Occipital lobe (tissue), 1 donor: ENCODE measurements at regions not wholly inside any gene's neighbourhood (a gene's known extent, or its start where the extent isn't known, plus 50 kb on each side); places are given as distances from the start of the nearest gene placed in this dataset.

Source experiments
- DNase-seq: peaks from one replicate; lab custom pipeline; 2025; lab: John Stamatoyannopoulos, UW

GRCh38 chr6:102677225-102677624, 1283.7 kb downstream of the GRIK2 start:
- DNase-seq, result no peak

GRCh38 chr6:102670735-102671134, 1277.2 kb downstream of the GRIK2 start:
- no peak for DNase-seq

DNA sequence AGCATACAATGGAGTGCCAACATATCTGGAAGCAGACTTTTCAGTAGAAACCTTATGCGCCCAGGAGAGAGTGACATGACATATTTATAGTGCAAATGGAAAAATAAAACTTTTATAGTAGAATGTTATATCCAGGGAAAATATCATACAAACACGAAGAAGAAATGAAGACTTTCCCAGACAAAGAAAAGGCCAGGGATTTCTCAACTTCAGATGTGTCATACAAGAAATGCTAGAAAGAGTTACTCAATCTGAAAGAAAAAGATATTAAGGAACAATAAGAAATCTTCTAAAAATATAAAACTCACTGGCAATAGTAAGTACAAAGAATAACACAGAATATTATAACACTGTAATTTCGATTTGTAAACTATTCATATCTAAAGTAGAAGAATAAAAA, 1269.3 kb downstream of the GRIK2 start:
- DNase-seq, result no peak

- no peak for DNase-seq
Measured at GRCh38 chr6:102660303-102660702, 1266.8 kb downstream of the GRIK2 start.

DNA sequence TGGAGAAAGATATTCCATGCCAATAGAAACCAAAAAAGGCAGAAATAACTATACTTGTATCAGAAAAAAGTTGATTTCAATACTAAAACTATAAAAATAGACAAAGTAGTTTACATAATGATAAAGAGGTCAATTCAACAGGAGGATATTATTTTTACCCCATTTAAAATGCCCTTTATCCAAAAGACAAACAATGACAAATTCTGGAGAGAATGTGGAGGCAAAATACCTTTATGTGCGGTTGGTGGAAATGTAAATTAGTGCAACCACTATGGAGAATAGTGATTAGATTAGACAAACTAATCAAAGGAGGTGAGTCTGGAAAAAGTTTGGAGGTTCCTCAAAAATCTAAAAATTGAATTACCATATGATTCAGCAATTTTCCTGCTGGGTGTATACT, 1262.3 kb downstream of the GRIK2 start:
- no peak for DNase-seq

DNA sequence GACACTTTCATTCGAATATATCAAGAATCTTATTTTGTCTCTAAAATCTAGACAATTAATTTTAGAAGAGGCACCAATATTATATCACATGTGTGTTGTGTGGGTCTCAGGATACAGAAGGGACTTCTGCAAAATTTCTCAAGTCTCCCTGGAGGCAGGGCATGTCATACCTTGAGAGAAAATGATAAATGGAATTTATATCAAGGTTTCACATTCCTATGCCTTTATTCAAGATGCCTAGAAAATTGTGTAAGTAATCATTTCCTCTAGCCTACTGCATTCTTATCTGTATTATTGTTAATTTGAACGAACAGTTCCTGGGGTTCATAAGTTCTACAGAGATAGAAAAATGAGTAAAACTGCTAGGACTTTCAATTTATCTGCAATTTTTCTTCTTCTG, 1247.9 kb downstream of the GRIK2 start:
- DNase-seq, result no peak

- no peak for DNase-seq
Measured at GRCh38 chr6:102631921-102632320, 1238.4 kb downstream of the GRIK2 start.

GRCh38 chr6:102623201-102623600, 1229.7 kb downstream of the GRIK2 start:
- no peak for DNase-seq

- DNase-seq, result no peak
Measured at GRCh38 chr6:102619585-102619984, 1226.1 kb downstream of the GRIK2 start.

DNA sequence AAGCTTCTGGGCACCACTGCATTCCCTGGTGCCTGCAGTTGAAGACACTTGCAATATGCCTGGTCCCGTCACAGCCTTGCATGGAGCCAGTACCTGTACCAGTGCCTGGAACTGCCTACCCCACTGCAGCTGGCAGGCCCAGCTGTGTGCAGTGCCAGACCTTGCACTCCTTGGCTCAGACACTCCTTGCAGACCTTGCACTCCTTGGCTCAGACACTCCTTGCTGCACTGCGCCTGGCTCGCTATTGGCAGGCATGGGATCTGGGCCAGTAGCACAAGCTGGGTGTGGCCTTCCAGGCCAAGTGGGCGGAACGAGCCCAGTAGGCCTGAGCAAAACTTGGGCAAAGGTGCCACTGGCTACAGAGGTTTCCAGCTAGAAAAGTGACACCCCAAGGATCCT, 1189.1 kb downstream of the GRIK2 start:
- no peak for DNase-seq

GRCh38 chr6:102581378-102582124, 1188.0 kb downstream of the GRIK2 start:
- no peak for DNase-seq

DNA sequence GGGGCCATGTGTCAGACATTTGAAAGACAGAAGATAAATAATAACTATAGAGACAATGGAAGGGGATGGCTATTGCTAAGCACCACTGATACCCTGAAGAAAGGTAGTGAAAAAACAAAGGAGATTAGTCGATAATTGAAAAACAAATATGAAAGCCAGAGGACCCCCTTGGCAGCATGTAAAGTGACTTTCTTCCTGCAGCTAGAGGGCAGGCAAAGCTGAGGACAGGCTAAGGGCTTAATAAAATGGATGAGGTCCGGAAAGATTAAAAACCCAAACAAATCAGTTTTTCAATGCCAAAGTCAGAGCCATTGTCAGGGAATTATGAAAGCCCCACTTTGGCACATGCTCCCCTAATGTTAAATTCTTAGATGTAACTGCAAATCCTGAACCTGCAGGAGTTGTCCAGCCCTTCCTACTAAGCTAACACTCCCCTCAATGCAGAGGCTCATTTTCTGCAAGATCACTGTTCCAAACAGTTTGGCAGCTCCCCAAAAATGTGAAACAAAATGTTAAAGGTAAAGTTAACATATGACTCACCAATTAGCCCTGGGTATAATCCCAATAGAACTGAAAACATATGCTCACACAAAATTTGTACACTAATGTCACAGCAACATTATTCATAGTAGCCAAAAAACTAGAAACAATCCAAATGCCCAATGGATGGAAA, 1177.9 kb downstream of the GRIK2 start:
- DNase-seq, result no peak

GRCh38 chr6:102562713-102563112, 1169.2 kb downstream of the GRIK2 start:
- no peak for DNase-seq

DNA sequence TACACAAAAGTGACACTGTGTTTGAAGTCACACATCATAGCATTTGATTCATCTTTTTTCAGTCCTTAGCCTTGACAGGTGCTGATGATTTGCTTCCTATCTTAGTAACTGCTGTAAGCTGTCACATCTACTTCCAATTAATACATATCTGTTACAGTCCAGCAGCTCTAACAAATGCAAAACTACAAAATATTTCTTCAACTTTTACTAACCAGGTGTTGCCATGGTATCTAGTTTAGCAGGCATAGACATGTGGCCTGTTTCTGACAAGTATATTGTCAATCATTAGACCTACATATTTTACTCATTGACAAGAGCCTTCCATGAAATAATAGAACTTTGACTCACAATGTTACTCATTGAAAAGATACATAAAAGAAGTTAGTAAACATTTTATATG, 1159.7 kb downstream of the GRIK2 start:
- DNase-seq, result no peak

DNA sequence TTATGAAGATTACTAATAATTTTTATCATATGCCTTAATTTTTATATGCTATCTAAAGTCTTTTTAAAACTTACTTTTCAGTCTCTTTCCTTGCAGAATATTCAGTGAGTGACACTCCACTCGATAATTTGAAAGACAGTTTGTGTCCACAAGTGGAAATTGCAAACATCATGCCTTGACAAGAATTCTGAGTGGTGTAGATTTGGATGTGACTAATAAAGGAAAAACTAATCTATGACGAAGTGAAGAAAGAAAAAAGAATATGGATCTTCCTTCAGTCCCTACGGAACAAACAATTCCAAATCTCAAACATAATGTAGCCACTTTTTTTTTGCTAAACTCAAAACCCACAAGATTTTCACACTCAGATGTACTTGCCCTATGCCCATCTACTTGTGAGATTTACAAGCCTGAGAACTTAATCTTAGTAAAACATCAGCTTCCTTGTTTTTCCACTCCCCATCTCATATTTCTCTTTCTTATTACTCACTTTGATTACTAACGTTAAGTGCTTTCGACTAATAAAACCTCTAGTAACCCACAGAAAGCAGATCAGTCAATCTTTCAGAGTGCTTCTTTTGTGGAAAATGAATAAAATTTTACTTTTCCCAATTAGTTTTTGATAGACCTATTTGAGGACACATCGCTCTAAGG, 1155.8 kb downstream of the GRIK2 start:
- no peak for DNase-seq

DNA sequence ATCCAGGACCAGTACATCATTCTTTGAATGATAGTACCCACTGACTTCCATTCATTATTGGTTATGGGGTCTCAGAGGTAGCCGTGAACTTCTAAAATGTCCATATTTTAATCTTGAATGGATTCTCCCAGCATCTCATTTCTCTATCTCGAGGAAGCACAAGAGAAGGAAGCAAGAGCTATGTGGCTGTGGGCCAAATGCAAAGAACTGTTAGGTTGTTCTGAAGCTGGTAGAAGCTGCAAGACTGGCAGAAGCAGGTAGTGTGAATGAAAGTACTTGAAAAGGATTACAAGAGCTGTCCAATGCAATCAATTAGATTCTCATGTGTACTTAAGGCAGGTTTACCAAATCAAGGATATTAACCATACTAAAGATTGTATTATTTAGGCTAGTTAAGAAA, 1131.8 kb downstream of the GRIK2 start:
- no peak for DNase-seq

DNA sequence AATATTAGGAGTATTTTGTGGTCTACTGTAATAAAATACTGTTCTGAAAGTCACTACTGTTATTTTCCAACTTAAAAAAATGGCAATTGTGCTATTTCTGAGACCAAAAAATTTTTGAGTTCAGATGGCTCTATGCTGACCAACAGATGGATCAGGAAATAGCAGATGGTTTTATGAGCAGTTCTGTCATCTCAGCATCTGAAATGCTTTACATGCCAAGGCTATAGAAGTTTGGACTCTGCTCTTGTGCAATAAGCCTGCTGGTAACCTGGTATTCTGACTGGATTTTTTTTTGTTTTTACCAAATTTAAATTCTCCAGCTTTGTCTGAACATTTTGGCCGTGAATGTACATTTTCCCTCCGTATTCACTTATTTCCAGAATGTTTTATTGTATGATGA, 1127.5 kb downstream of the GRIK2 start:
- DNase-seq, result no peak

- DNase-seq, result no peak
Measured at GRCh38 chr6:102517506-102517905, 1124.0 kb downstream of the GRIK2 start.

- DNase-seq, result no peak
Measured at GRCh38 chr6:102501615-102502014, 1108.1 kb downstream of the GRIK2 start.

DNA sequence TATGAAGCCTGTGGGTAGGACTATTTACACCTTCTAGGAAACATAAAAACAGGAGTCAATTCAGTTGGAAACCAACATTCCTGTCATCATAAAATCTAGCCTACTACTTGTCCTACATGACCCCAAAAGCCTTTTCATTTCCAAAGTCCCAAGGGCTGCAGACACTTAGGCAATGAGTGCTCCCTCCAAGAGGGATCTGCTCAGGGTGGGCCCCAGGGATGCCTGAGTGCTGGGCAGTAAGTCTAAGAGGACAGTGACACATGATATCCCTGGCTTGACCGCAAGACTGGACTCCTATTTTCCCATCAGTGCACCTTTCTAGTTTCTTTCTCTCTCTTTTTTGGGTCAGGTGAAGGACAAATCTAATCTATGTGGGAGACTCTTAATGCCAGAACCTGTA, 1101.3 kb downstream of the GRIK2 start:
- no peak for DNase-seq

GRCh38 chr6:102493485-102493884, 1100.0 kb downstream of the GRIK2 start:
- DNase-seq, result no peak

- no peak for DNase-seq
Measured at GRCh38 chr6:102488729-102489128, 1095.2 kb downstream of the GRIK2 start.

DNA sequence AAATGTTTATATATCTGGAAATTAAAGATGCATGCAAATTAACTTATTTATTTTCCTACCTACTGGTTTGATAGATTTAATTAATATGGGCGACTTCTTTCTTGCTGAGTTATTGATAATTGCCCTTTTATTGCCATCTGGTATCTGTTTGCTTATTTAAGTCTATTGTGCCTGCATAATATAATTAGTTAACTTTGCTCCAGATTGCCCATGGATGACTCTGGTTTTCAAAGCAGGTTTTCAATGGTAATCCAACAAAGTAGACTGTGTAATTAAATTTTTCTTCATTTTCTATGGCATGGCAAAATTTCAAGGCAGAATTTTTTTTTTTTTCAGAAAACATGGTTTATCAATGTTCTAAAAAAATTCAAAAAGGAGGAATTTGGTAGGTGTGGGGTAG, 1092.0 kb downstream of the GRIK2 start:
- no peak for DNase-seq
